Esophagus muscularis mucosa (tissue), 4 donors: ENCODE measurements at regions not wholly inside any gene's neighbourhood (a gene's known extent, or its start where the extent isn't known, plus 50 kb on each side); places are given as distances from the start of the nearest gene placed in this dataset.

Experiments used
- CTCF ChIP-seq, 3 experiments: fragments of 200-600 bp in 2 of 3; fragments of 450-650 bp in 1 of 3; sonication (generic) in 2 of 3; IDR thresholded peaks; one replicate each; pipeline ENCODE4 v1.5.1; 2017 to 2019; ENCODE audit warnings: antibody characterized with exemption in 3 of 3, mild to moderate bottlenecking in 2 of 3, moderate library complexity in 1 of 3
- EP300 ChIP-seq: sonication (generic); formaldehyde crosslinking; IDR thresholded peaks from one replicate; pipeline ENCODE4 v1.6.1; 2017; ENCODE audit warnings: antibody characterized with exemption
- POLR2A ChIP-seq: fragments of 450-650 bp; IDR thresholded peaks from one replicate; pipeline ENCODE4 v1.6.1; 2017; ENCODE audit warnings: antibody characterized with exemption, moderate library complexity, mild to moderate bottlenecking, low read depth
- POLR2AphosphoS5 ChIP-seq, 2 donors: sonication (generic); formaldehyde crosslinking; IDR thresholded peaks; one replicate each; pipeline ENCODE4 v1.6.1; 2017; ENCODE audit warnings: antibody characterized with exemption in 2 of 2

- no peak for TF ChIP-seq POLR2AphosphoS5 (IDR thresholded peaks at IDR 0.05)
- TF ChIP-seq POLR2A = no peak
- no peak for TF ChIP-seq CTCF (IDR thresholded peaks at IDR 0.05)
- TF ChIP-seq EP300 = no peak
Observed at GRCh38 chrX:39426101-39426500, 624.8 kb downstream of the MID1IP1 start.
